ENCODE measurements at regions not wholly inside any gene's neighbourhood (a gene's known extent, or its start where the extent isn't known, plus 50 kb on each side); places are given as distances from the start of the nearest gene placed in this dataset.
"Not testable (repeated sequence)": the region's sequence is repeated elsewhere in the genome, so short reads cannot be mapped to it uniquely, and the experiment has no call there.

DNA sequence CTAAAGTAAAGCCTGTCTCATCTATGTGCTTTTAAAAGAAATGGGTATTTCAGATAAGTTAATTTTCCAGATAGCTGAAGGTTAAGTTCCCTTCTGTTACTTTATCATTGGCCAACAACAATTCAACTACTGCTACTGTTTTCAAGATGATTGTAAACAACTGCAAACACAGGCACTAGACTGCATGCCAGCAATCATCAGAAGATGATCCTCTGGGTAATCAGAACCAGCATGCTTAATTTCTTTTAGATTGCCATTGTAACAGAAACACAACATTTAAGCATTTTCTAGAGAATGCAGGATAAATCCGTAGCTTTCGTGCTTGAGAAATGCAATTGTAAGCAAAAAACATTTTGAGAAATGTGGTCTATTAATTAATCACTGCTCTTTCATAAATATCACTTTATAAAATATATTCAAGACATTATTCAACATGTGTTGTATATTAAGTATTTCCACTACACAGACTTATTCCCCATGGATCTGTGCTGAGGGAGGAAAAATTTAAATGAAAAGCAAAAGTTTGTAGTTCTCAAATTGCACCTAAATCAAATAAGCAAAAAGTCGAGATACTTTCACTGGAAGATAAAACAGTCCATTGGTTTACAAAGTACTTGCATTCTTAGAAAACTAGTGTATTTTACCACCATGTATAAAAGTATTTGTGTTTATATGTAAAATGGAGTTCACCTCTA is 133.7 kb downstream of the ATL2 start:
- Histone ChIP-seq H3K9me3 (ENCODE audit: low read depth) (no peaks in the 10 kb centered on the region), H2AFZ (no peak overlapping the region), H3K36me3 (ENCODE audit: low read depth) (no peaks in the 10 kb centered on the region), H3K4me3 (no peak overlapping the region), H4K20me1 (ENCODE audit: insufficient read depth) (no peaks in the 10 kb centered on the region), H3K4me1 (ENCODE audit: insufficient read depth) (no peaks in the 10 kb centered on the region), H3F3A (ENCODE audit: insufficient read depth) (no peaks in the 10 kb centered on the region), H3K9ac (no peak overlapping the region), H3K4me2 (ENCODE audit: unreplicated experiment) (no peak overlapping the region), H3K27me3 (replicated peaks; ENCODE audit: insufficient read depth) (no peaks in the 10 kb centered on the region), H3K79me2 (ENCODE audit: insufficient read depth) (no peaks in the 10 kb centered on the region), H3K9me2 (ENCODE audit: insufficient read depth) (no peaks in the 10 kb centered on the region), H3K27ac (no peak overlapping the region)
- WGBS, 2 experiments (ENCODE audit: low coverage in 1 of 2, low lambda C conversion rate in 2 of 2, missing lambda C conversion rate in 2 of 2), result 23 to 25% methylated on average over 3 of the region's 3 CpGs
- TF ChIP-seq EZH2phosphoT487 (IDR thresholded peaks at IDR 0.05; ENCODE audit: insufficient read depth, low read depth) (no peak), EZH2 (IDR thresholded peaks at IDR 0.05; ENCODE audit: insufficient read depth, poor library complexity, severe bottlenecking) (no peak)
- in situ Hi-C loops (cut with MboI), result no loop called here
- DNase-seq, result no peak

GRCh38 chr2:38239452-38239851 is 137.6 kb downstream of the ATL2 start:
- no peak overlapping the region for H3K4me2 ChIP-seq (ENCODE audit: unreplicated experiment)
- no peak overlapping the region for H3K9ac ChIP-seq
- H4K20me1 ChIP-seq (ENCODE audit: insufficient read depth), result no peaks in the 10 kb centered on the region
- DNase-seq, result no peak
- H3K4me3 ChIP-seq, result no peak overlapping the region
- H3K9me2 ChIP-seq (ENCODE audit: insufficient read depth), result no peaks in the 10 kb centered on the region
- no peak overlapping the region for H3K27ac ChIP-seq
- TF ChIP-seq EZH2 (IDR thresholded peaks at IDR 0.05; ENCODE audit: insufficient read depth, poor library complexity, severe bottlenecking) (no peak), EZH2phosphoT487 (IDR thresholded peaks at IDR 0.05; ENCODE audit: insufficient read depth, low read depth) (no peak)
- H3K36me3 ChIP-seq (ENCODE audit: low read depth), result no peaks in the 10 kb centered on the region
- WGBS, 2 experiments (ENCODE audit: low coverage in 1 of 2, low lambda C conversion rate in 2 of 2, missing lambda C conversion rate in 2 of 2), result 94% methylated on average over 10 of the region's 10 CpGs
- H3K4me1 ChIP-seq (ENCODE audit: insufficient read depth), result no peaks in the 10 kb centered on the region
- H3F3A ChIP-seq (ENCODE audit: insufficient read depth), result no peaks in the 10 kb centered on the region
- H3K79me2 ChIP-seq (ENCODE audit: insufficient read depth), result no peaks in the 10 kb centered on the region
- in situ Hi-C loops (cut with MboI), result no loop called here
- H3K9me3 ChIP-seq (ENCODE audit: low read depth), result no peaks in the 10 kb centered on the region
- H2AFZ ChIP-seq, result no peak overlapping the region
- H3K27me3 ChIP-seq (replicated peaks; ENCODE audit: insufficient read depth), result no peaks in the 10 kb centered on the region

DNA sequence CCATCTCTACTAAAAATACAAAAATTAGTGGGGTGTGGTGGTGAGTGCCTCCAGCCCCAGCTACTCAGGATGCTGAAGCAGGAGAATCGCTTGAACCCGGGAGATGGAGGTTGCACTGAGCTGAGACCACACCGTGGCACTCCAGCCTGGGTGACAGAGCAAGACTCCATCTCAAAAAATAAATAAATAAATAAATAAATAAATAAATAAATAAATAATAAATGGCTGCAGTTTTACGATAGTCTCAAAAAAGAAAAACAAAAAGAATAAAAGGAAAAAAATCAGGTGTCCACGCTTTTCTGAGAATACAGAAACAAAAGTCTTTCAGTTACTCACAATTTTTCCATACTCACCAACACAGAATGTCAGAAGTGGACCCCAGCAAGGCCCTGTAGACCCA is 138.4 kb downstream of the ATL2 start:
- H3K79me2 ChIP-seq (ENCODE audit: insufficient read depth); in situ Hi-C loops (cut with MboI); H4K20me1 ChIP-seq (ENCODE audit: insufficient read depth): not testable (repeated sequence)

GRCh38 chr2:38237311-38237710 is 139.8 kb downstream of the ATL2 start:
- peaks cover 15% of the 10 kb centered on the region for H3K4me1 ChIP-seq (ENCODE audit: insufficient read depth)
- WGBS, 2 experiments (ENCODE audit: low coverage in 1 of 2, low lambda C conversion rate in 2 of 2, missing lambda C conversion rate in 2 of 2), result 96 to 100% methylated on average over 2 of the region's 2 CpGs
- no peak overlapping the region for H3K9ac ChIP-seq
- no peaks in the 10 kb centered on the region for H3K9me2 ChIP-seq (ENCODE audit: insufficient read depth)
- H3K4me2 ChIP-seq (ENCODE audit: unreplicated experiment), result no peak overlapping the region
- H3K79me2 ChIP-seq (ENCODE audit: insufficient read depth), result no peaks in the 10 kb centered on the region
- no peaks in the 10 kb centered on the region for H3K27me3 ChIP-seq (replicated peaks; ENCODE audit: insufficient read depth)
- no peaks in the 10 kb centered on the region for H4K20me1 ChIP-seq (ENCODE audit: insufficient read depth)
- H3K36me3 ChIP-seq (ENCODE audit: low read depth), result no peaks in the 10 kb centered on the region
- H3F3A ChIP-seq (ENCODE audit: insufficient read depth), result peaks cover 12% of the 10 kb centered on the region
- no peaks in the 10 kb centered on the region for H3K9me3 ChIP-seq (ENCODE audit: low read depth)
- H3K27ac ChIP-seq, result no peak overlapping the region
- in situ Hi-C loops (cut with MboI), result no loop called here
- H2AFZ ChIP-seq, result no peak overlapping the region
- DNase-seq, result no peak
- no peak for TF ChIP-seq EZH2phosphoT487 (IDR thresholded peaks at IDR 0.05; ENCODE audit: insufficient read depth, low read depth)
- TF ChIP-seq EZH2 (IDR thresholded peaks at IDR 0.05; ENCODE audit: insufficient read depth, poor library complexity, severe bottlenecking), result no peak
- H3K4me3 ChIP-seq, result no peak overlapping the region

More for the DNA sequence above, 138.4 kb downstream of the ATL2 start:
- H3K4me3 ChIP-seq; H3K36me3 ChIP-seq (ENCODE audit: low read depth); H3K27ac ChIP-seq; DNase-seq; H3K9me3 ChIP-seq (ENCODE audit: low read depth); H3F3A ChIP-seq (ENCODE audit: insufficient read depth); H3K4me2 ChIP-seq (ENCODE audit: unreplicated experiment); H3K27me3 ChIP-seq (replicated peaks; ENCODE audit: insufficient read depth); H3K9me2 ChIP-seq (ENCODE audit: insufficient read depth); H3K4me1 ChIP-seq (ENCODE audit: insufficient read depth); H3K9ac ChIP-seq; H2AFZ ChIP-seq: not testable (repeated sequence)
- WGBS, 2 experiments (ENCODE audit: low coverage in 1 of 2, low lambda C conversion rate in 2 of 2, missing lambda C conversion rate in 2 of 2), result 87 to 88% methylated on average over 5 of the region's 5 CpGs
